ENCODE measurements at regions not wholly inside any gene's neighbourhood (a gene's known extent, or its start where the extent isn't known, plus 50 kb on each side); places are given as distances from the start of the nearest gene placed in this dataset.
A peak's percentile ranks its signal among the peaks of the same experiment; 100 is the strongest.

GRCh38 chr19:14318873-14319272 lies 62.4 kb upstream of the ADGRE5 start:
- no peak overlapping the region for H3K4me3 ChIP-seq (ENCODE audit: low read depth, low read length)
- POLR2A ChIA-PET, result no interaction called here
- TF ChIP-seq, protein P1, sequence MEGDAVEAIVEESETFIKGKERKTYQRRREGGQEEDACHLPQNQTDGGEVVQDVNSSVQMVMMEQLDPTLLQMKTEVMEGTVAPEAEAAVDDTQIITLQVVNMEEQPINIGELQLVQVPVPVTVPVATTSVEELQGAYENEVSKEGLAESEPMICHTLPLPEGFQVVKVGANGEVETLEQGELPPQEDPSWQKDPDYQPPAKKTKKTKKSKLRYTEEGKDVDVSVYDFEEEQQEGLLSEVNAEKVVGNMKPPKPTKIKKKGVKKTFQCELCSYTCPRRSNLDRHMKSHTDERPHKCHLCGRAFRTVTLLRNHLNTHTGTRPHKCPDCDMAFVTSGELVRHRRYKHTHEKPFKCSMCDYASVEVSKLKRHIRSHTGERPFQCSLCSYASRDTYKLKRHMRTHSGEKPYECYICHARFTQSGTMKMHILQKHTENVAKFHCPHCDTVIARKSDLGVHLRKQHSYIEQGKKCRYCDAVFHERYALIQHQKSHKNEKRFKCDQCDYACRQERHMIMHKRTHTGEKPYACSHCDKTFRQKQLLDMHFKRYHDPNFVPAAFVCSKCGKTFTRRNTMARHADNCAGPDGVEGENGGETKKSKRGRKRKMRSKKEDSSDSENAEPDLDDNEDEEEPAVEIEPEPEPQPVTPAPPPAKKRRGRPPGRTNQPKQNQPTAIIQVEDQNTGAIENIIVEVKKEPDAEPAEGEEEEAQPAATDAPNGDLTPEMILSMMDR (IDR thresholded peaks at IDR 0.05; ENCODE audit: insufficient read depth, low read length, missing control alignments), result peak; percentile 15
- DNase-seq (ENCODE audit: low read depth, low spot score), result no peak
- CTCF ChIA-PET, result no interaction called here

DNA sequence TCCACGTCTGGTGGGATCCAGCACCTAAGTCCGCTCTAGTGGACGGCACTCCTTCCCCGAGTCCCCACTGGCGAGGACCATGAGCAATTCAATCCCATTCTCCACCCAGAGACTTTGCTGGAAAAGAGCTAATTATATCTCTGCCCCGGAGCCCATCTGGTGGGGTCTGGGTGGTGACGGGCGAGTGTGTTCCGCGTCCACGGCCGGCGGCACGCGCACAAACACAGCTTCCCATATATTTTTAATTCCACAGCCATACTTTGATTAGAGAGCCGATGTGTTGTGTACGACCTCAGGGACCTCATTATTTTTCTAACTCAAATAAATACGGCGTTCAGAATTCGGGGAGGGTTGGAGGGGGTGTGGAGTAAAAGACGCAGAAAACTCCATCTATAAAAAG lies 64.1 kb upstream of the ADGRE5 start:
- TF ChIP-seq, protein P1 (IDR thresholded peaks at IDR 0.05; ENCODE audit: insufficient read depth, low read length, missing control alignments), result no peak
- CTCF ChIA-PET, result no interaction called here
- no peak for DNase-seq (ENCODE audit: low read depth, low spot score)
- POLR2A ChIA-PET, result no interaction called here
- no peak overlapping the region for H3K4me3 ChIP-seq (ENCODE audit: low read depth, low read length)

DNA sequence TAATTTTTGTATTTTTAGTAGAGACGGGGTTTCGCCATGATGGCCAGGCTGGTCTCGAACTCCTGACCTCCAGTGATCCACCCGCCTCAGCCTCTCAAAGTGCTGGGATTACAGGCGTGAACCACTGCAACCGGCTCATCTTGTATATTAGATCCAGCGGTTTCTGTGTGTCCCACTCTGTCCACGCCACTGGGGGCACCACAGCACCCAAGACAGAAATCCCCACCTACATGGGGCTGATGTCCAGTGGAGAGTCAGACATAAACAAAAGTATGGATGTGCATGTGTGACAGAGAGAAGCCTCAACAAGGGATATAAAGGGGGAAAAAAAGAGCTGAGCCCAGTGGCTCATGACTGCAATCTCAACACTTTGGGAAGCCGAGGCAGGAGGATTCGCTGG lies 65.8 kb upstream of the ADGRE5 start:
- TF ChIP-seq, protein P1 (IDR thresholded peaks at IDR 0.05; ENCODE audit: insufficient read depth, low read length, missing control alignments), result no peak
- ChIA-PET CTCF (interaction anchor here (0.7 kb wide), 1 partner anchor 121 kb away, joined by 3 read pairs; no protein-coding TSS in a partner anchor), POLR2A (no interaction called here)
- no peak for DNase-seq (ENCODE audit: low read depth, low spot score)
- no peak overlapping the region for H3K4me3 ChIP-seq (ENCODE audit: low read depth, low read length)

- DNase-seq (ENCODE audit: low read depth, low spot score), result no peak
- CTCF ChIA-PET, result interaction anchor here (1.3 kb wide), 1 partner anchor 39 kb away, joined by 4 read pairs; no protein-coding TSS in a partner anchor
- H3K4me3 ChIP-seq (ENCODE audit: low read depth, low read length), result no peak overlapping the region
- POLR2A ChIA-PET, result no interaction called here
- TF ChIP-seq, protein P1 (IDR thresholded peaks at IDR 0.05; ENCODE audit: insufficient read depth, low read length, missing control alignments), result no peak
Measured at GRCh38 chr19:14310055-14310454, 71.2 kb upstream of the ADGRE5 start.

DNA sequence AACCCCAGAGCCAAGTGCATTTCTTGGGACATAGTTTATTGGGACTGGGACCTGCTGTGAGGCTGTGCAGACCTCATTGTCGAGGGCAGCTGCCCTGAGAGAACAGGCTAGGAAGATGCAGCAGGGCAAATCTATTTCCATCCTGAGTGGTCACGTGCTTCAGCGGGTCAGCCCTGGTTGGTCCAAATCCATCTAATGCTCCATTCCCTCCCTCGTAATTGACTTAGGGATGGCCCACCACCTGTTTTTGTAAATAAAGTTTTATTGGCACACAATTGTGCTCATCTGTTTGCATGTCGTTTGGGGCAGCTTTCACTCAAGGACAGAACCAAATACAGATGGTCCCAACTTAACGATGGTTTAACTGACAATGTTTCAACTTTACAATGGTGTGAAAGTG lies 75.5 kb upstream of the ADGRE5 start:
- H3K4me3 ChIP-seq (ENCODE audit: low read depth, low read length), result no peak overlapping the region
- TF ChIP-seq, protein P1 (IDR thresholded peaks at IDR 0.05; ENCODE audit: insufficient read depth, low read length, missing control alignments), result no peak
- POLR2A ChIA-PET, result interaction anchor here (0.7 kb wide), 1 partner anchor 53 kb away, joined by 4 read pairs; no protein-coding TSS in a partner anchor
- no peak for DNase-seq (ENCODE audit: low read depth, low spot score)
- CTCF ChIA-PET, result interaction anchor here (1.0 kb wide), 1 partner anchor 88 kb away, joined by 3 read pairs; no protein-coding TSS in a partner anchor

DNA sequence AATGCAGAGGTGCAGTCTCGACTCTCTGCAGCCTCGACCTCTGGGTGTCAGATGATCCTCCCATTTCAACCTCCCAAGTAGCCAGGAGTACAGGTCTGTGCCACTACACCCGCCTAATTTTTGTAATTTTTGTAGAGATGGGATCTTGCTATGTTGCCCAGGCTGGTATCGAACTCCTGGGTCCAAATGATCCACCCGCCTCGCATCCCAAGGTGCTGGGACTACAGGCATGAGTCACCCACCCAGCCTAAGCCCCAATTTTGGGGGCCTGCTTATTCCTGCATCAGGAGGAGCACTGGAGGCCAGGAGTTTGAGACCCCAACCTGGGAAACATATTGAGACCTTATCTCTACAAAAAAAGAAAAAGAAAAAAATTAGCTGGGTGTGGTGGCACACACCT lies 80.1 kb upstream of the ADGRE5 start:
- TF ChIP-seq, protein P1 (IDR thresholded peaks at IDR 0.05; ENCODE audit: insufficient read depth, low read length, missing control alignments), result no peak
- no peak overlapping the region for H3K4me3 ChIP-seq (ENCODE audit: low read depth, low read length)
- no peak for DNase-seq (ENCODE audit: low read depth, low spot score)
- ChIA-PET POLR2A (no interaction called here), CTCF (interaction anchor here (1.8 kb wide), 1 partner anchor 48 kb away, joined by 6 read pairs; no protein-coding TSS in a partner anchor)
